Gastrocnemius medialis (tissue), 4 donors: ENCODE measurements at regions not wholly inside any gene's neighbourhood (a gene's known extent, or its start where the extent isn't known, plus 50 kb on each side); places are given as distances from the start of the nearest gene placed in this dataset.

Source experiments
- POLR2A ChIP-seq, 2 donors: fragments of 450-650 bp; IDR thresholded peaks; one replicate each; pipeline ENCODE4 v1.6.1; 2017; ENCODE audit warnings: antibody characterized with exemption in 2 of 2, mild to moderate bottlenecking in 2 of 2, moderate library complexity in 2 of 2
- TF ChIP-seq, protein P1 (sequence below), 5 experiments: fragments of 450-650 bp in 3 of 5; fragments of 200-600 bp in 2 of 5; sonication (generic) in 2 of 5; IDR thresholded peaks in 4 of 5; conservative IDR thresholded peaks in 1 of 5; 1 replicate in 4 of 5; 2 replicates in 1 of 5; pipeline ENCODE4 v1.5.1; 2016 to 2019; ENCODE audit warnings: antibody characterized with exemption in 5 of 5, mild to moderate bottlenecking in 3 of 5, moderate library complexity in 3 of 5

DNA sequence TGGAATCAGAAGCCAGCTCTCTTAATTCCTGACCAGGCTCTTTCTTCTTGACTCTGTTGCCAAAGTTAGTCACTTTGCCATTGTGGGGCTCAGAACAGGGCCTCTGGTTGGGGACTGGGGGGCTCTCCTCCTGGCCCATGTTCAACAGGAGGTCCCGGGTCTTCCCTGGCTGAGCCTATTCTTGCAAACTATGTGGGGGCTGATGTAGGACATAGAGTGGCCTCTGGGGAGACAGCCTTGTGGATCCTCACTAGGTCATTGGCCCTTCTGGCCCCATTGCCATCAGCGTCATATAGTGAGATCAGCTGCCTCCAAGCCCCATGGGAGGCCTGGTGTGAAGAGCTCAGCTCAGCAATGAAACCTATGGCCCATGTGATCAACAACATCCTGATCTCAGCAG lies 77.6 kb upstream of the LEP start:
- TF ChIP-seq, protein P1, sequence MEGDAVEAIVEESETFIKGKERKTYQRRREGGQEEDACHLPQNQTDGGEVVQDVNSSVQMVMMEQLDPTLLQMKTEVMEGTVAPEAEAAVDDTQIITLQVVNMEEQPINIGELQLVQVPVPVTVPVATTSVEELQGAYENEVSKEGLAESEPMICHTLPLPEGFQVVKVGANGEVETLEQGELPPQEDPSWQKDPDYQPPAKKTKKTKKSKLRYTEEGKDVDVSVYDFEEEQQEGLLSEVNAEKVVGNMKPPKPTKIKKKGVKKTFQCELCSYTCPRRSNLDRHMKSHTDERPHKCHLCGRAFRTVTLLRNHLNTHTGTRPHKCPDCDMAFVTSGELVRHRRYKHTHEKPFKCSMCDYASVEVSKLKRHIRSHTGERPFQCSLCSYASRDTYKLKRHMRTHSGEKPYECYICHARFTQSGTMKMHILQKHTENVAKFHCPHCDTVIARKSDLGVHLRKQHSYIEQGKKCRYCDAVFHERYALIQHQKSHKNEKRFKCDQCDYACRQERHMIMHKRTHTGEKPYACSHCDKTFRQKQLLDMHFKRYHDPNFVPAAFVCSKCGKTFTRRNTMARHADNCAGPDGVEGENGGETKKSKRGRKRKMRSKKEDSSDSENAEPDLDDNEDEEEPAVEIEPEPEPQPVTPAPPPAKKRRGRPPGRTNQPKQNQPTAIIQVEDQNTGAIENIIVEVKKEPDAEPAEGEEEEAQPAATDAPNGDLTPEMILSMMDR (IDR thresholded peaks at IDR 0.05 in 4 of 5, conservative IDR thresholded peaks at IDR 0.05 in 1 of 5), result no peak
- no peak for TF ChIP-seq POLR2A (IDR thresholded peaks at IDR 0.05)
